Stimulated activated CD4-positive, alpha-beta T cell treated with anti-CD3 and anti-CD28 coated beads, Interleukin-4, amount 100 ng/mL, for 48 hours (primary cell): ENCODE measurements at regions not wholly inside any gene's neighbourhood (a gene's known extent, or its start where the extent isn't known, plus 50 kb on each side); places are given as distances from the start of the nearest gene placed in this dataset.
"Not testable (repeated sequence)": the region's sequence is repeated elsewhere in the genome, so short reads cannot be mapped to it uniquely, and the experiment has no call there.

Source experiments
- DNase-seq, 2 donors: peaks; one replicate each; pipeline ENCODE4 v3.0.0-alpha.2; 2020; ENCODE audit warnings: low read depth in 2 of 2

- no peak for DNase-seq
Observed at GRCh38 chr5:52255308-52255707, 532.4 kb upstream of the ITGA1 start.

- DNase-seq: no peak
Observed at GRCh38 chr5:52262844-52263243, 524.9 kb upstream of the ITGA1 start.

- no peak for DNase-seq
Observed at GRCh38 chr5:52269401-52269800, 518.3 kb upstream of the ITGA1 start.

GRCh38 chr5:52269859-52270258, 517.9 kb upstream of the ITGA1 start:
- no peak for DNase-seq

- no peak for DNase-seq
Observed at GRCh38 chr5:52275639-52276038, 512.1 kb upstream of the ITGA1 start.

- no peak for DNase-seq
Observed at GRCh38 chr5:52277101-52277500, 510.6 kb upstream of the ITGA1 start.

GRCh38 chr5:52282647-52283046, 505.1 kb upstream of the ITGA1 start:
- no peak for DNase-seq

- DNase-seq: no peak
Observed at GRCh38 chr5:52283221-52283620, 504.5 kb upstream of the ITGA1 start.

- no peak for DNase-seq
Observed at GRCh38 chr5:52300703-52301372, 486.9 kb upstream of the ITGA1 start.

- not testable (repeated sequence) for DNase-seq
Observed at GRCh38 chr5:52304816-52305215, 482.9 kb upstream of the ITGA1 start.

- no peak for DNase-seq
Observed at GRCh38 chr5:52328220-52328806, 459.4 kb upstream of the ITGA1 start.

- no peak for DNase-seq
Observed at GRCh38 chr5:52331725-52332124, 456.0 kb upstream of the ITGA1 start.

- DNase-seq: no peak
Observed at GRCh38 chr5:52334367-52334766, 453.3 kb upstream of the ITGA1 start.

GRCh38 chr5:52339285-52339684, 448.4 kb upstream of the ITGA1 start:
- DNase-seq: no peak

- DNase-seq: no peak
Observed at GRCh38 chr5:52342361-52342760, 445.4 kb upstream of the ITGA1 start.

GRCh38 chr5:52356311-52356918, 431.3 kb upstream of the ITGA1 start:
- DNase-seq: no peak

GRCh38 chr5:52359261-52359660, 428.5 kb upstream of the ITGA1 start:
- no peak for DNase-seq

- no peak for DNase-seq
Observed at GRCh38 chr5:52360985-52361384, 426.7 kb upstream of the ITGA1 start.

GRCh38 chr5:52374286-52374685, 413.4 kb upstream of the ITGA1 start:
- no peak for DNase-seq

GRCh38 chr5:52375969-52376368, 411.7 kb upstream of the ITGA1 start:
- DNase-seq: no peak

GRCh38 chr5:52376592-52376991, 411.1 kb upstream of the ITGA1 start:
- no peak for DNase-seq

- DNase-seq: no peak
Observed at GRCh38 chr5:52378237-52378636, 409.5 kb upstream of the ITGA1 start.

GRCh38 chr5:52388349-52388748, 399.4 kb upstream of the ITGA1 start:
- no peak for DNase-seq
